ENCODE measurements at regions not wholly inside any gene's neighbourhood (a gene's known extent, or its start where the extent isn't known, plus 50 kb on each side); places are given as distances from the start of the nearest gene placed in this dataset.

GRCh38 chr6:137731960-137732616 lies 135.0 kb upstream of the TNFAIP3 start:
- TF ChIP-seq POLR2A (IDR thresholded peaks at IDR 0.05; ENCODE audit: low read length): no peak
- no peak for TF ChIP-seq GATA1 (IDR thresholded peaks at IDR 0.05; ENCODE audit: low read depth, low read length)
